Lower leg skin (tissue), 3 donors: ENCODE measurements at regions not wholly inside any gene's neighbourhood (a gene's known extent, or its start where the extent isn't known, plus 50 kb on each side); places are given as distances from the start of the nearest gene placed in this dataset.

ENCODE experiments used
- POLR2A ChIP-seq, 2 donors: fragments of 450-650 bp; IDR thresholded peaks; one replicate each; pipeline ENCODE4 v1.6.1; 2016 to 2017; ENCODE audit warnings: antibody characterized with exemption in 2 of 2, mild to moderate bottlenecking in 1 of 2, moderate library complexity in 1 of 2
- TF ChIP-seq, protein P1 (sequence below), 3 donors: fragments of 450-650 bp; IDR thresholded peaks; one replicate each; pipeline ENCODE4 v1.5.1; 2016; ENCODE audit warnings: antibody characterized with exemption in 3 of 3, mild to moderate bottlenecking in 3 of 3, moderate library complexity in 2 of 3

DNA sequence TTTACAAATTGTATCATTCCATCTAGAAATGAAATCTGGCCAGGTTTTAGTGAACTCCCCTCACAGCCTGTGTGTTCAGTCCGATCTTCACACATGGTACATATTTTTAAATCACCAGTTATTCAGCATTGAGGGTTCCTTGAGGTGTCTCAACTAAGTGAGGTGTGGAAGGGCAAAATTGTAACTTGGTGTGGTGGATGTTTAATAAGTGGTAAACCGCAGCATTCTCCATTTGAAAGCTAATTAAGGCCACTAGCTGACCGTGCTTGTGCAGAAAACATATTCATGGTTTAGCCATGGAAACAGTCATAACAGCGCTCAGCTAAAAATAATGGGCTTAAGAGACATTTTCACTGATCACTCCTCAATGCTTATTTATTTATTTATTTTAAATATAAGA is 786.2 kb upstream of the FANCL start:
- TF ChIP-seq, protein P1, sequence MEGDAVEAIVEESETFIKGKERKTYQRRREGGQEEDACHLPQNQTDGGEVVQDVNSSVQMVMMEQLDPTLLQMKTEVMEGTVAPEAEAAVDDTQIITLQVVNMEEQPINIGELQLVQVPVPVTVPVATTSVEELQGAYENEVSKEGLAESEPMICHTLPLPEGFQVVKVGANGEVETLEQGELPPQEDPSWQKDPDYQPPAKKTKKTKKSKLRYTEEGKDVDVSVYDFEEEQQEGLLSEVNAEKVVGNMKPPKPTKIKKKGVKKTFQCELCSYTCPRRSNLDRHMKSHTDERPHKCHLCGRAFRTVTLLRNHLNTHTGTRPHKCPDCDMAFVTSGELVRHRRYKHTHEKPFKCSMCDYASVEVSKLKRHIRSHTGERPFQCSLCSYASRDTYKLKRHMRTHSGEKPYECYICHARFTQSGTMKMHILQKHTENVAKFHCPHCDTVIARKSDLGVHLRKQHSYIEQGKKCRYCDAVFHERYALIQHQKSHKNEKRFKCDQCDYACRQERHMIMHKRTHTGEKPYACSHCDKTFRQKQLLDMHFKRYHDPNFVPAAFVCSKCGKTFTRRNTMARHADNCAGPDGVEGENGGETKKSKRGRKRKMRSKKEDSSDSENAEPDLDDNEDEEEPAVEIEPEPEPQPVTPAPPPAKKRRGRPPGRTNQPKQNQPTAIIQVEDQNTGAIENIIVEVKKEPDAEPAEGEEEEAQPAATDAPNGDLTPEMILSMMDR (IDR thresholded peaks at IDR 0.05) = no peak
- no peak for TF ChIP-seq POLR2A (IDR thresholded peaks at IDR 0.05)
